Stimulated activated CD4-positive, alpha-beta T cell treated with anti-CD3 and anti-CD28 coated beads, Interleukin-4, amount 100 ng/mL, for 4 hours (primary cell): ENCODE measurements at regions not wholly inside any gene's neighbourhood (a gene's known extent, or its start where the extent isn't known, plus 50 kb on each side); places are given as distances from the start of the nearest gene placed in this dataset.
"Not testable (repeated sequence)": the region's sequence is repeated elsewhere in the genome, so short reads cannot be mapped to it uniquely, and the experiment has no call there.

Experiments
- DNase-seq, 2 experiments: peaks; one replicate each; pipeline ENCODE4 v3.0.0-alpha.2; 2020

- no peak for DNase-seq
Measured at GRCh38 chr5:162209005-162209605, 141.5 kb downstream of the GABRG2 start.

- DNase-seq = no peak
Measured at GRCh38 chr5:162214551-162214950, 147.0 kb downstream of the GABRG2 start.

- no peak for DNase-seq
Measured at GRCh38 chr5:162217037-162217436, 149.5 kb downstream of the GABRG2 start.

- DNase-seq = no peak
Measured at GRCh38 chr5:162221910-162222309, 154.3 kb downstream of the GABRG2 start.

- DNase-seq = no peak
Measured at GRCh38 chr5:162227075-162227474, 159.5 kb downstream of the GABRG2 start.

- DNase-seq = no peak
Measured at GRCh38 chr5:162230348-162230747, 162.8 kb downstream of the GABRG2 start.

- no peak for DNase-seq
Measured at GRCh38 chr5:162231522-162231921, 163.9 kb downstream of the GABRG2 start.

- DNase-seq = no peak
Measured at GRCh38 chr5:162240734-162241133, 173.2 kb downstream of the GABRG2 start.

- DNase-seq = no peak
Measured at GRCh38 chr5:162242416-162242815, 174.8 kb downstream of the GABRG2 start.

- no peak for DNase-seq
Measured at GRCh38 chr5:162243651-162244050, 176.1 kb downstream of the GABRG2 start.

- DNase-seq = no peak
Measured at GRCh38 chr5:162248107-162248713, 180.6 kb downstream of the GABRG2 start.

GRCh38 chr5:162256711-162257110 lies 189.1 kb downstream of the GABRG2 start:
- no peak for DNase-seq

- DNase-seq = no peak
Measured at GRCh38 chr5:162268694-162269481, 201.3 kb downstream of the GABRG2 start.

GRCh38 chr5:162272417-162272816 lies 204.8 kb downstream of the GABRG2 start:
- DNase-seq = no peak

GRCh38 chr5:162274679-162275078 lies 207.1 kb downstream of the GABRG2 start:
- no peak for DNase-seq

- not testable (repeated sequence) for DNase-seq
Measured at GRCh38 chr5:162275387-162275786, 207.8 kb downstream of the GABRG2 start.

GRCh38 chr5:162282191-162282590 lies 214.6 kb downstream of the GABRG2 start:
- no peak for DNase-seq

GRCh38 chr5:162283609-162284008 lies 216.0 kb downstream of the GABRG2 start:
- no peak for DNase-seq

- no peak for DNase-seq
Measured at GRCh38 chr5:162288647-162289296, 221.2 kb downstream of the GABRG2 start.

GRCh38 chr5:162289489-162289888 lies 221.9 kb downstream of the GABRG2 start:
- no peak for DNase-seq

GRCh38 chr5:162299793-162300192 lies 232.2 kb downstream of the GABRG2 start:
- DNase-seq = no peak

- no peak for DNase-seq
Measured at GRCh38 chr5:162301356-162301755, 233.8 kb downstream of the GABRG2 start.

- no peak for DNase-seq
Measured at GRCh38 chr5:162323466-162323865, 255.9 kb downstream of the GABRG2 start.

- DNase-seq = no peak
Measured at GRCh38 chr5:162324328-162324727, 256.8 kb downstream of the GABRG2 start.
